Common myeloid progenitor, CD34-positive (primary cell): ENCODE measurements at regions not wholly inside any gene's neighbourhood (a gene's known extent, or its start where the extent isn't known, plus 50 kb on each side); places are given as distances from the start of the nearest gene placed in this dataset.

Experiments used
- CTCF ChIA-PET: fragments of 350-600 bp; sonication (Branson Sonifier 250); formaldehyde crosslinking; loops from one replicate; lab custom pipeline; 2021; ENCODE audit warnings: antibody characterized with exemption; lab: Charles Lee
- POLR2A ChIA-PET: fragments of 350-600 bp; sonication (Branson Sonifier 250); formaldehyde crosslinking; loops from one replicate; lab custom pipeline; 2021; ENCODE audit warnings: antibody characterized with exemption; lab: Charles Lee
- DNase-seq, 3 donors: peaks; one replicate each; pipeline versions ENCODE4 v3.0.0 to v3.0.0-alpha.2; 2013
- H3K27ac ChIP-seq, 2 experiments: 1 replicate in 1 of 2; 2 replicates in 1 of 2; pipeline ENCODE4 v1.7.0; 2013; ENCODE audit warnings: inconsistent platforms in 2 of 2, low read length in 2 of 2, mild to moderate bottlenecking in 2 of 2, low read depth in 1 of 2, moderate library complexity in 1 of 2; ENCODE audit not compliant: severe bottlenecking in 2 of 2, insufficient read depth in 1 of 2, poor library complexity in 1 of 2
- H3K27me3 ChIP-seq, 5 experiments: replicated peaks in 2 of 5; 1 replicate in 3 of 5; 2 replicates in 2 of 5; pipeline versions ENCODE4 v1.6.1 to v1.7.0; 2013; ENCODE audit warnings: low read length in 4 of 5, mild to moderate bottlenecking in 2 of 5, moderate library complexity in 2 of 5, inconsistent platforms in 1 of 5; ENCODE audit not compliant: insufficient read depth in 5 of 5, control insufficient read depth in 4 of 5
- H3K36me3 ChIP-seq, 4 experiments: 1 replicate in 2 of 4; 2 replicates in 2 of 4; pipeline versions ENCODE4 v1.6.1 to v1.7.0; 2013; ENCODE audit warnings: low read length in 3 of 4, control low read depth in 1 of 4, mild to moderate bottlenecking in 1 of 4; ENCODE audit not compliant: control insufficient read depth in 4 of 4, insufficient read depth in 4 of 4
- H3K4me1 ChIP-seq, 4 experiments: 1 replicate in 3 of 4; 2 replicates in 1 of 4; pipeline versions ENCODE4 v1.6.1 to v1.7.1; 2013; ENCODE audit warnings: low read length in 3 of 4, mild to moderate bottlenecking in 3 of 4, control low read depth in 1 of 4, inconsistent platforms in 1 of 4, moderate library complexity in 1 of 4; ENCODE audit not compliant: control insufficient read depth in 4 of 4, insufficient read depth in 4 of 4; ENCODE audit errors: control extremely low read depth in 1 of 4
- H3K4me3 ChIP-seq, 7 experiments: 1 replicate in 4 of 7; 2 replicates in 3 of 7; pipeline versions ENCODE4 v1.5.1 to v1.7.0; 2013; ENCODE audit warnings: mild to moderate bottlenecking in 7 of 7, low read length in 6 of 7, moderate library complexity in 6 of 7, inconsistent platforms in 2 of 7, low read depth in 2 of 7, control low read depth in 1 of 7; ENCODE audit not compliant: insufficient read depth in 4 of 7, control insufficient read depth in 1 of 7; ENCODE audit errors: extremely low read depth in 1 of 7
- H3K9me3 ChIP-seq, 5 experiments: 1 replicate in 4 of 5; 2 replicates in 1 of 5; pipeline versions ENCODE4 v1.6.1 to v1.7.1; 2013; ENCODE audit warnings: low read length in 4 of 5, mild to moderate bottlenecking in 2 of 5, inconsistent platforms in 1 of 5, low read depth in 1 of 5, moderate library complexity in 1 of 5; ENCODE audit not compliant: control insufficient read depth in 4 of 5, insufficient read depth in 2 of 5; ENCODE audit errors: control extremely low read depth in 1 of 5
- WGBS: methylation state at CpG from one replicate; pipeline ENCODE4 v1.1.5; 2013; ENCODE audit not compliant: insufficient coverage; 5-methylcytosine and 5-hydroxymethylcytosine counted together

DNA sequence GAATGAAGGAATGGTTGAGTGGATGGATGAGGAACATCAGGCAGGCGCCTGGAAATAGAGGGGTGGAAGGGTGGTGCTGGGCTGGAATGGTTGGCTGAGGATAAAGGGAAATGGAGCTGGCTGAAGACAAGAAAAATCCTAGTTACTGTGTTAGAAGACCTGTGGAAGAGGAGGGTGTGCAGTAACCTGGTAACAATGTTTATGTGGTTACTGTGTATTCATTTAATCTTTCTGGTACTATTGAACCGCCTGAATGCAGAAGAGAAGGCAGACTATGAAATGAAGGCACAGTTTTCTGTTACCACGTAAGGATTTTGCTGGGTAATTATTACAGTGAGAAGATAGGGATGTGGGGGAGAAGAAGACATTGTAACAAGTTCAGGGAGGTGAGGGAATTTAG is 110.3 kb upstream of the MGAT5 start:
- ChIA-PET POLR2A (no interaction called here), CTCF (interaction anchor here (1.2 kb wide), 1 partner anchor 25 kb away, joined by 4 read pairs; no protein-coding TSS in a partner anchor)
- Histone ChIP-seq H3K9me3 (no peaks in the 10 kb centered on the region), H3K36me3 (peaks cover 0 to 4% (median under 1%) of the 10 kb centered on the region in 4 experiments), H3K27me3 (no peaks in the 10 kb centered on the region), H3K4me3 (no peak overlapping the region), H3K27ac (no peak overlapping the region), H3K4me1 (peaks cover 0 to 13% (median 2%) of the 10 kb centered on the region in 4 experiments)
- DNase-seq: no peak
- WGBS: 97% methylated on average over 3 of the region's 3 CpGs

DNA sequence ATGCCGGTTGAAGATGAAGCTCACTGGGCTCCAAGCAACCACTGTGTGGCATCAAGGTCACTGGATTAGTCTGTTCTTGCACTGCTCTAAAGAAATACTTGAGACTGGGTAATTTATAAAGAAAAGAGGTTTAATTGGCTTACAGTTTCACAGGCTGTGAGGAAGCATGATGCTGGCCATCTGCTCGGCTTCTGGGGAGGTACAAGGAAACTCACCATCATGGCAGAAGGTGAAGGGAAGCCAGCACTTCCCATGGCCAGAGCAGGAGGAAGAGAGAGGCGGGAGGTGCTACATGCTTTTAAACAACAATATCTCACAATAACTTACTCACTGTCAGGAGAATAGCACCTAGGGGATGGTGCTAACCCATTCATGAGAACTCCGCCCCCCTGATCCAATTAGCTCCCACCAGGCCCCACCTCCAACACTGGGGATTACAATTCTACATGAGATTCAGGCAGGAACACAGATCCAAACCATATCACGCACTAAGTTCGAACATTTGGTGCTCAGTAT is 109.7 kb upstream of the MGAT5 start:
- DNase-seq: no peak
- no peak overlapping the region for H3K4me3 ChIP-seq
- H3K9me3 ChIP-seq: no peaks in the 10 kb centered on the region
- peaks cover 0 to 15% (median 3%) of the 10 kb centered on the region in 4 experiments for H3K4me1 ChIP-seq
- ChIA-PET CTCF (interaction anchor here (0.9 to 1.2 kb wide), 2 partner anchors 24 to 26 kb away, joined by 3 to 4 read pairs; no protein-coding TSS in a partner anchor), POLR2A (no interaction called here)
- no peak overlapping the region for H3K27ac ChIP-seq
- WGBS: 100% methylated on average over 3 of the region's 6 CpGs
- no peaks in the 10 kb centered on the region for H3K27me3 ChIP-seq
- peaks cover 0 to 4% (median under 1%) of the 10 kb centered on the region in 4 experiments for H3K36me3 ChIP-seq

DNA sequence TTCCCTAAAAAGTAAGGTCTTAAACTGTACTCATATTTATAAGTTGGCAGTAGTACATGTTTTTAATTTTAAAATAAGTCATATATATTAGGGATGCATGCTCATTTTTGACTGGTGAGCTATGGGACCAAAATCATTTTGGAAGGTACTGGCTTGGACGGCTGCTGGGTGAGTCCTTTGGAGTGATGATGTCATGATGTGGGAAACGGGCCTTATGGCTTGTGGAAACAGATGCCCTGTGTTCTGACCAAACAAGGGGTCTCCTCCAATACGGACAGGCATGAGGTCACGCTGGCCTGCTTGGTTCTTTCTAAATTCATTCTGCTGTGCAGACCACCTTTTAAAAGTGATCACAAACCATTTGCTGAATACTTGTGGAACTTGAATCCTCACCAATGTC is 109.2 kb upstream of the MGAT5 start:
- CTCF ChIA-PET: interaction anchor here (0.9 kb wide), 1 partner anchor 25 kb away, joined by 3 read pairs; no protein-coding TSS in a partner anchor
- POLR2A ChIA-PET: no interaction called here
- WGBS: 97% methylated on average over 3 of the region's 4 CpGs

DNA sequence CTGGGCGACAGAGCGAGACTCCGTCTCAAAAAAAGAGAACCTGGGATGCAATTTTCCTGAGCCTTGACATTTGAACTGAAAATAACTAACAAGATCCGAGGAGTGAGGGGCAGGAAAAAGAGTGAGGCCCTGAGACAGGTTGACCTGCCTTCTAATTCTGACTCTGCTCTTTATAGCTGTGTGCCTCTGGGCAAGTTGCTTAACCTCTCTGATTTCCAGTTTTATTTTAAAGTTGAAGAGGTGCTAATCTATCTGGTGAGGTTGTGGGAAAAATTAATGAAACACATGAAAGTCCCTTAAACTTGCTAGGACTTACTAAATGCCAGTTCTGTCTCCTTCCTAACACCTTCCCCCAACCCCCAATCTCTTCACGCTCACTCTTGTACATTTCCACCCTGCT is 108.4 kb upstream of the MGAT5 start:
- DNase-seq: no peak
- Histone ChIP-seq H3K27ac (no peak overlapping the region), H3K4me1 (peaks cover 5 to 24% (median 12%) of the 10 kb centered on the region in 4 experiments), H3K9me3 (no peaks in the 10 kb centered on the region), H3K36me3 (peaks cover 0 to 4% (median 0%) of the 10 kb centered on the region in 4 experiments), H3K27me3 (no peaks in the 10 kb centered on the region), H3K4me3 (no peak overlapping the region)
- POLR2A ChIA-PET: no interaction called here
- 100% methylated on average over 4 of the region's 5 CpGs for WGBS
- CTCF ChIA-PET: no interaction called here

More for the DNA sequence above, 109.2 kb upstream of the MGAT5 start:
- no peaks in the 10 kb centered on the region for H3K9me3 ChIP-seq
- no peaks in the 10 kb centered on the region for H3K27me3 ChIP-seq
- peaks cover 0 to 4% (median under 1%) of the 10 kb centered on the region in 4 experiments for H3K36me3 ChIP-seq
- DNase-seq: no peak
- H3K27ac ChIP-seq: no peak overlapping the region
- peaks cover 2 to 18% (median 7%) of the 10 kb centered on the region in 4 experiments for H3K4me1 ChIP-seq
- no peak overlapping the region for H3K4me3 ChIP-seq

DNA sequence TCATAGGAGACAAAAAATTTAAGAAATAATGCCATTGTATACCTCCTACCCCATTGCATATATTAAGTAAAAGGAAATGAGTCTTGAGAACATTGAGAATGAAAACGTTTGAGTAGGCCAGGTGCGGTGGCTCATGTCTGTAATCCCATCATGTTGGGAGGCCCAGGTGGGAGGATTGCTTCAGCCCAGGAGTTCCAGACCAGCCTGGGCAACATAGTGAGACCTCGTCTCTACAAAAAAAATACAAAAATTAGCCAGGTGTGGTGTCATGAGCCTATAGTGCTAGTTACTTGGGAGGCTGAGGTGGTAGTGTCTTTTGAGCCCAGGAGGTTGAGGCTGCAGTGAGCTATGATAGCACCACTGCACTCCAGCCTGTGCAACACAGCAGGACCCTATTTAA is 107.7 kb upstream of the MGAT5 start:
- ChIA-PET CTCF (no interaction called here), POLR2A (interaction anchor here (0.6 kb wide), 1 partner anchor 234 kb away, joined by 5 read pairs; no protein-coding TSS in a partner anchor)
- Histone ChIP-seq H3K27me3 (no peaks in the 10 kb centered on the region), H3K4me1 (peaks cover 5 to 18% (median 12%) of the 10 kb centered on the region in 4 experiments), H3K36me3 (peaks cover 0 to 4% (median 0%) of the 10 kb centered on the region in 4 experiments), H3K27ac (no peak overlapping the region), H3K4me3 (no peak overlapping the region), H3K9me3 (no peaks in the 10 kb centered on the region)
- no peak for DNase-seq
- WGBS: 100% methylated on average over 2 of the region's 3 CpGs

DNA sequence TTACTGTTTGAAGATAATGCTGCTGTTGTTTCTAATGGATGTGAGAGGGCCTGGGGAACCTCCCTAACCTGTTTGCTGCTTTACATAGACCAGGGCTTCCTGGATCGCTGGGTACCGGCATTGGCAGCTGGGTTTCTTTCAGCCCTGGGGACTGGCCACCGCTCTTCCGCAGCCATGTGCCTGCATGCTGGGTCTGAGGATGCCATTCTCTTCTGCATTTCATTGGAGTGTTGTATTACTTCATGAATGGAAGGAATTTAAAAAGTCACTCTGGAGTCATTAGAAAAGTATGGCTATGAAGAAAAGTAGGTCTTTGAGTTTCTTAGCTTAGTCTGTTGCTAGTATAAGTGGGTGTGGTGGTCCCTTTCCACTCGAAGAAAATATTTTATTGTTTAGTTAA is 107.3 kb upstream of the MGAT5 start:
- Histone ChIP-seq H3K9me3 (no peaks in the 10 kb centered on the region), H3K4me1 (peaks cover 5 to 18% (median 12%) of the 10 kb centered on the region in 4 experiments), H3K27me3 (no peaks in the 10 kb centered on the region), H3K36me3 (peaks cover 0 to 4% (median 0%) of the 10 kb centered on the region in 4 experiments), H3K4me3 (no peak overlapping the region), H3K27ac (no peak overlapping the region)
- DNase-seq: no peak
- POLR2A ChIA-PET: interaction anchor here (0.6 kb wide), 1 partner anchor 234 kb away, joined by 5 read pairs; no protein-coding TSS in a partner anchor
- CTCF ChIA-PET: interaction anchor here (0.8 kb wide), 1 partner anchor 198 kb away, joined by 3 read pairs; no protein-coding TSS in a partner anchor
- WGBS: 100% methylated on average over 4 of the region's 5 CpGs

DNA sequence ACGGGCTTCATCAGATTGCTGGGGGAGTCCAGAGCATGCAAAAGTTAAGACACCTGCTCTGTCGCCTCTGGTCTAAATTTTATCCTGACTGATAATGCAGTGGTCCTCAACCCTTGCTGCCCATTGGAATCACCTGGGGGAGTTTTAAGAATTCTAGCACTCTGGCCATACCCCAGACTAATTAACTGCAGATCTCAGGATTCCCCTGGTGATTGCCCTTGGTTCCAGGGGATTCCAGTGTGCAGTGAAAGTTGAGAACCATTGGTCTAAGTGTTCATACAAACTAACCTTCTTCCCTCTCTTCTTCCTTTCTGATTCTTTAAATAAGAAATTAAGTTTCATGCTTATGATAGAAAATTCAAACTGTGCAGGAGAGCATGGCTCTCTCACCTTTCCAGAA is 105.7 kb upstream of the MGAT5 start:
- CTCF ChIA-PET: interaction anchor here (2.3 kb wide), 1 partner anchor 59 kb away, joined by 10 read pairs; no protein-coding TSS in a partner anchor
- Histone ChIP-seq H3K9me3 (no peaks in the 10 kb centered on the region), H3K27ac (no peak overlapping the region), H3K36me3 (peaks cover 0 to 4% (median 1%) of the 10 kb centered on the region in 4 experiments), H3K27me3 (no peaks in the 10 kb centered on the region), H3K4me1 (peaks cover 5 to 18% (median 12%) of the 10 kb centered on the region in 4 experiments), H3K4me3 (no peak overlapping the region)
- WGBS: 100% methylated on average over 2 of the region's 2 CpGs
- POLR2A ChIA-PET: no interaction called here
- DNase-seq: no peak
